ENCODE measurements at regions not wholly inside any gene's neighbourhood (a gene's known extent, or its start where the extent isn't known, plus 50 kb on each side); places are given as distances from the start of the nearest gene placed in this dataset.

GRCh38 chr12:4050340-4050739, 177.1 kb upstream of the PARP11 start:
- Histone ChIP-seq H3K36me3 (ENCODE audit: control insufficient read depth in 2 of 2, extremely low read depth in 1 of 2, insufficient read depth in 2 of 2, low read length in 2 of 2) (no peaks in the 10 kb centered on the region), H3K27me3 (ENCODE audit: control insufficient read depth in 2 of 2, insufficient read depth in 2 of 2, low read length in 2 of 2) (no peaks in the 10 kb centered on the region), H3K79me2 (ENCODE audit: control insufficient read depth, insufficient read depth, low read length) (no peaks in the 10 kb centered on the region), H3K27ac (ENCODE audit: insufficient read depth, low read depth, low read length) (no peak overlapping the region), H3K9me3 (replicated peaks; ENCODE audit: control insufficient read depth, insufficient read depth, low read length) (no peaks in the 10 kb centered on the region), H3K4me3 (replicated peaks in 1 of 3; ENCODE audit: insufficient read depth in 1 of 3, low read depth in 1 of 3, low read length in 3 of 3) (no peak overlapping the region), H3K4me2 (ENCODE audit: insufficient read depth, low read length) (no peak overlapping the region), H2AFZ (ENCODE audit: low read depth, low read length) (no peak overlapping the region), H3K9ac (replicated peaks; ENCODE audit: extremely low read depth, insufficient read depth, low read length) (no peak overlapping the region), H3K4me1 (ENCODE audit: control insufficient read depth, extremely low read depth, insufficient read depth, low read length) (no peaks in the 10 kb centered on the region), H3K9me1 (replicated peaks; ENCODE audit: control insufficient read depth, extremely low read depth, insufficient read depth, low read length) (no peaks in the 10 kb centered on the region), H4K20me1 (replicated peaks; ENCODE audit: control insufficient read depth, extremely low read depth, insufficient read depth, low read length) (no peaks in the 10 kb centered on the region)
- POLR2A ChIA-PET: no interaction called here
- CTCF ChIA-PET: interaction anchor here (2.1 to 2.6 kb wide), 2 partner anchors 12 to 227 kb away, joined by 8 to 11 read pairs; no protein-coding TSS in a partner anchor
- FAIRE-seq (no peak), DNase-seq (ENCODE audit: low read depth, low spot score) (no peak)
- no TSS peak for BruUV-seq (replicated peaks)
- intact Hi-C loops (cut with micrococcal nuclease) (no loop called here), dilution Hi-C loops (cut with MboI; ENCODE audit: extremely low pct_ligation_motif_present, low sequenced_read_pairs) (no loop called here)
- TF ChIP-seq FOS (IDR thresholded peaks at IDR 0.05; ENCODE audit: borderline replicate concordance, insufficient read depth, low read length) (no peak), GATA2 (IDR thresholded peaks at IDR 0.05; ENCODE audit: insufficient read depth, insufficient read length, low read depth, low read length) (no peak), MAX (IDR thresholded peaks at IDR 0.05; ENCODE audit: insufficient read depth, insufficient read length) (no peak), CTCF (IDR thresholded peaks at IDR 0.05; ENCODE audit: extremely low read depth in 1 of 2, insufficient read depth in 1 of 2, low read depth in 1 of 2, low read length in 2 of 2) (no peak), POLR2A (IDR thresholded peaks at IDR 0.05; ENCODE audit: low read depth, low read length) (no peak), JUN (IDR thresholded peaks at IDR 0.05; ENCODE audit: borderline replicate concordance, insufficient read depth, insufficient read length, low read depth) (no peak), EZH2 (IDR thresholded peaks at IDR 0.05; ENCODE audit: borderline replicate concordance, low read depth, low read length, severe bottlenecking) (no peak), MYC (IDR thresholded peaks at IDR 0.05; ENCODE audit: low read depth, low read length) (no peak), POLR2AphosphoS5 (IDR thresholded peaks at IDR 0.05; ENCODE audit: insufficient read depth, low read depth, low read length) (no peak)

All from endothelial cell of umbilical vein (primary cell).